Stimulated activated memory B cell treated with anti-CD40 and anti-IgM and Interleukin-4, amounts not matched to agents 10 μg/mL and 1 μg/mL and 100 μg/mL, for 72 hours (primary cell): ENCODE measurements at regions not wholly inside any gene's neighbourhood (a gene's known extent, or its start where the extent isn't known, plus 50 kb on each side); places are given as distances from the start of the nearest gene placed in this dataset.

Experiments
- ATAC-seq: fragments of 150-1000 bp; cut with Tn5 transposase; 2 replicates; pipeline ENCODE4 v1.10.0; 2021
- H3K27ac Mint-ChIP-seq: one replicate; pipeline ENCODE4 v1.8.0; 2022; ENCODE audit warnings: mild to moderate bottlenecking, mixed read lengths
- H3K27me3 Mint-ChIP-seq: one replicate; pipeline ENCODE4 v1.8.0; 2022; ENCODE audit warnings: mixed read lengths
- H3K36me3 Mint-ChIP-seq: one replicate; pipeline ENCODE4 v1.8.0; 2022; ENCODE audit warnings: mixed read lengths
- H3K4me1 Mint-ChIP-seq: one replicate; pipeline ENCODE4 v1.8.0; 2022; ENCODE audit warnings: mixed read lengths
- H3K4me3 Mint-ChIP-seq: one replicate; pipeline ENCODE4 v1.8.0; 2022; ENCODE audit warnings: mild to moderate bottlenecking, moderate library complexity, mixed read lengths
- H3K9me3 Mint-ChIP-seq: one replicate; pipeline ENCODE4 v1.8.0; 2022; ENCODE audit warnings: mixed read lengths

GRCh38 chr1:30327370-30328099, 395.9 kb downstream of the MATN1 start:
- ATAC-seq = no peak

GRCh38 chr1:30325999-30326398, 397.4 kb downstream of the MATN1 start:
- Mint-ChIP-seq H3K4me1 (no peaks in the 10 kb centered on the region), H3K4me3 (no peak overlapping the region), H3K36me3 (no peaks in the 10 kb centered on the region), H3K27ac (no peak overlapping the region), H3K9me3 (no peaks in the 10 kb centered on the region), H3K27me3 (peaks cover 49% of the 10 kb centered on the region)
- ATAC-seq = no peak

More at GRCh38 chr1:30327370-30328099, 395.9 kb downstream of the MATN1 start:
- Mint-ChIP-seq H3K4me1 (no peaks in the 10 kb centered on the region), H3K27ac (no peak overlapping the region), H3K27me3 (peaks cover 46% of the 10 kb centered on the region), H3K9me3 (no peaks in the 10 kb centered on the region), H3K4me3 (no peak overlapping the region), H3K36me3 (no peaks in the 10 kb centered on the region)

- Mint-ChIP-seq H3K9me3 (no peaks in the 10 kb centered on the region), H3K4me3 (no peak overlapping the region), H3K27ac (no peak overlapping the region), H3K27me3 (peaks cover 53% of the 10 kb centered on the region), H3K36me3 (no peaks in the 10 kb centered on the region), H3K4me1 (no peaks in the 10 kb centered on the region)
- ATAC-seq = no peak
Observed at GRCh38 chr1:30325085-30325935, 398.1 kb downstream of the MATN1 start.

GRCh38 chr1:30324251-30325084, 398.9 kb downstream of the MATN1 start:
- Mint-ChIP-seq H3K9me3 (no peaks in the 10 kb centered on the region), H3K36me3 (no peaks in the 10 kb centered on the region), H3K27ac (no peak overlapping the region), H3K4me1 (no peaks in the 10 kb centered on the region), H3K27me3 (peaks cover 54% of the 10 kb centered on the region), H3K4me3 (no peak overlapping the region)
- no peak for ATAC-seq

GRCh38 chr1:30323841-30324240, 399.5 kb downstream of the MATN1 start:
- no peaks in the 10 kb centered on the region for H3K36me3 Mint-ChIP-seq
- no peak overlapping the region for H3K27ac Mint-ChIP-seq
- H3K4me1 Mint-ChIP-seq = no peaks in the 10 kb centered on the region
- ATAC-seq = no peak
- peaks cover 54% of the 10 kb centered on the region for H3K27me3 Mint-ChIP-seq
- H3K9me3 Mint-ChIP-seq = no peaks in the 10 kb centered on the region
- H3K4me3 Mint-ChIP-seq = no peak overlapping the region

- no peaks in the 10 kb centered on the region for H3K9me3 Mint-ChIP-seq
- H3K27ac Mint-ChIP-seq = no peak overlapping the region
- no peaks in the 10 kb centered on the region for H3K36me3 Mint-ChIP-seq
- peaks cover 53% of the 10 kb centered on the region for H3K27me3 Mint-ChIP-seq
- no peak overlapping the region for H3K4me3 Mint-ChIP-seq
- ATAC-seq = no peak
- no peaks in the 10 kb centered on the region for H3K4me1 Mint-ChIP-seq
Observed at GRCh38 chr1:30323352-30323751, 400.0 kb downstream of the MATN1 start.

GRCh38 chr1:30322859-30323257, 400.5 kb downstream of the MATN1 start:
- no peak overlapping the region for H3K27ac Mint-ChIP-seq
- H3K27me3 Mint-ChIP-seq = peaks cover 52% of the 10 kb centered on the region
- no peak overlapping the region for H3K4me3 Mint-ChIP-seq
- no peaks in the 10 kb centered on the region for H3K36me3 Mint-ChIP-seq
- H3K4me1 Mint-ChIP-seq = no peaks in the 10 kb centered on the region
- H3K9me3 Mint-ChIP-seq = no peaks in the 10 kb centered on the region
- ATAC-seq = no peak

- Mint-ChIP-seq H3K9me3 (no peaks in the 10 kb centered on the region), H3K4me3 (no peak overlapping the region), H3K36me3 (no peaks in the 10 kb centered on the region), H3K27ac (no peak overlapping the region), H3K4me1 (no peaks in the 10 kb centered on the region), H3K27me3 (peaks cover 52% of the 10 kb centered on the region)
- ATAC-seq = no peak
Observed at GRCh38 chr1:30321996-30322858, 401.2 kb downstream of the MATN1 start.

GRCh38 chr1:30321246-30321910, 402.0 kb downstream of the MATN1 start:
- peaks cover 54% of the 10 kb centered on the region for H3K27me3 Mint-ChIP-seq
- no peak for ATAC-seq
- H3K27ac Mint-ChIP-seq = no peak overlapping the region
- no peaks in the 10 kb centered on the region for H3K9me3 Mint-ChIP-seq
- no peaks in the 10 kb centered on the region for H3K36me3 Mint-ChIP-seq
- no peak overlapping the region for H3K4me3 Mint-ChIP-seq
- H3K4me1 Mint-ChIP-seq = no peaks in the 10 kb centered on the region

- Mint-ChIP-seq H3K36me3 (no peaks in the 10 kb centered on the region), H3K4me1 (no peaks in the 10 kb centered on the region), H3K27ac (no peak overlapping the region), H3K4me3 (no peak overlapping the region), H3K9me3 (no peaks in the 10 kb centered on the region), H3K27me3 (peaks cover 59% of the 10 kb centered on the region)
- no peak for ATAC-seq
Observed at GRCh38 chr1:30320581-30320890, 402.8 kb downstream of the MATN1 start.

- Mint-ChIP-seq H3K9me3 (no peaks in the 10 kb centered on the region), H3K27ac (no peak overlapping the region), H3K4me1 (no peaks in the 10 kb centered on the region), H3K4me3 (no peak overlapping the region), H3K27me3 (peaks cover 57% of the 10 kb centered on the region), H3K36me3 (no peaks in the 10 kb centered on the region)
- ATAC-seq = no peak
Observed at GRCh38 chr1:30319765-30320580, 403.4 kb downstream of the MATN1 start.

GRCh38 chr1:30318864-30319718, 404.3 kb downstream of the MATN1 start:
- no peaks in the 10 kb centered on the region for H3K4me1 Mint-ChIP-seq
- peaks cover 54% of the 10 kb centered on the region for H3K27me3 Mint-ChIP-seq
- H3K4me3 Mint-ChIP-seq = no peak overlapping the region
- no peaks in the 10 kb centered on the region for H3K36me3 Mint-ChIP-seq
- H3K9me3 Mint-ChIP-seq = no peaks in the 10 kb centered on the region
- ATAC-seq = no peak
- no peak overlapping the region for H3K27ac Mint-ChIP-seq

GRCh38 chr1:30318413-30318812, 405.0 kb downstream of the MATN1 start:
- Mint-ChIP-seq H3K4me1 (no peaks in the 10 kb centered on the region), H3K27me3 (peaks cover 52% of the 10 kb centered on the region), H3K27ac (no peak overlapping the region), H3K9me3 (no peaks in the 10 kb centered on the region), H3K36me3 (no peaks in the 10 kb centered on the region), H3K4me3 (no peak overlapping the region)
- ATAC-seq = no peak
